ENCODE measurements at regions not wholly inside any gene's neighbourhood (a gene's known extent, or its start where the extent isn't known, plus 50 kb on each side); places are given as distances from the start of the nearest gene placed in this dataset.

GRCh38 chr1:69221524-69221923 lies 346.2 kb upstream of the LRRC7 start:
- TF ChIP-seq MYBL2 (CRISPR knock-in tag; IDR thresholded peaks at IDR 0.05): no peak
- TF ChIP-seq ZNF232 (CRISPR knock-in tag; IDR thresholded peaks at IDR 0.05): no peak
- no peak for TF ChIP-seq FOXP1 (CRISPR knock-in tag; IDR thresholded peaks at IDR 0.05; ENCODE audit: borderline replicate concordance)
- TF ChIP-seq, protein P1, sequence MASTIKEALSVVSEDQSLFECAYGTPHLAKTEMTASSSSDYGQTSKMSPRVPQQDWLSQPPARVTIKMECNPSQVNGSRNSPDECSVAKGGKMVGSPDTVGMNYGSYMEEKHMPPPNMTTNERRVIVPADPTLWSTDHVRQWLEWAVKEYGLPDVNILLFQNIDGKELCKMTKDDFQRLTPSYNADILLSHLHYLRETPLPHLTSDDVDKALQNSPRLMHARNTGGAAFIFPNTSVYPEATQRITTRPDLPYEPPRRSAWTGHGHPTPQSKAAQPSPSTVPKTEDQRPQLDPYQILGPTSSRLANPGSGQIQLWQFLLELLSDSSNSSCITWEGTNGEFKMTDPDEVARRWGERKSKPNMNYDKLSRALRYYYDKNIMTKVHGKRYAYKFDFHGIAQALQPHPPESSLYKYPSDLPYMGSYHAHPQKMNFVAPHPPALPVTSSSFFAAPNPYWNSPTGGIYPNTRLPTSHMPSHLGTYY (CRISPR knock-in tag; IDR thresholded peaks at IDR 0.05): no peak
- TF ChIP-seq, protein P2, sequence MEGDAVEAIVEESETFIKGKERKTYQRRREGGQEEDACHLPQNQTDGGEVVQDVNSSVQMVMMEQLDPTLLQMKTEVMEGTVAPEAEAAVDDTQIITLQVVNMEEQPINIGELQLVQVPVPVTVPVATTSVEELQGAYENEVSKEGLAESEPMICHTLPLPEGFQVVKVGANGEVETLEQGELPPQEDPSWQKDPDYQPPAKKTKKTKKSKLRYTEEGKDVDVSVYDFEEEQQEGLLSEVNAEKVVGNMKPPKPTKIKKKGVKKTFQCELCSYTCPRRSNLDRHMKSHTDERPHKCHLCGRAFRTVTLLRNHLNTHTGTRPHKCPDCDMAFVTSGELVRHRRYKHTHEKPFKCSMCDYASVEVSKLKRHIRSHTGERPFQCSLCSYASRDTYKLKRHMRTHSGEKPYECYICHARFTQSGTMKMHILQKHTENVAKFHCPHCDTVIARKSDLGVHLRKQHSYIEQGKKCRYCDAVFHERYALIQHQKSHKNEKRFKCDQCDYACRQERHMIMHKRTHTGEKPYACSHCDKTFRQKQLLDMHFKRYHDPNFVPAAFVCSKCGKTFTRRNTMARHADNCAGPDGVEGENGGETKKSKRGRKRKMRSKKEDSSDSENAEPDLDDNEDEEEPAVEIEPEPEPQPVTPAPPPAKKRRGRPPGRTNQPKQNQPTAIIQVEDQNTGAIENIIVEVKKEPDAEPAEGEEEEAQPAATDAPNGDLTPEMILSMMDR (IDR thresholded peaks at IDR 0.05): no peak
- TF ChIP-seq NFYB (CRISPR knock-in tag; conservative IDR thresholded peaks at IDR 0.05; ENCODE audit: low read depth): no peak

All from WTC11 (cell line).